GM21367 (cell line): ENCODE measurements at regions not wholly inside any gene's neighbourhood (a gene's known extent, or its start where the extent isn't known, plus 50 kb on each side); places are given as distances from the start of the nearest gene placed in this dataset.

Experiments
- ATAC-seq: cut with Tn5 transposase; IDR thresholded peaks from one replicate; pipeline ENCODE4 v1.9.1; 2021; ENCODE audit not compliant: unreplicated experiment

DNA sequence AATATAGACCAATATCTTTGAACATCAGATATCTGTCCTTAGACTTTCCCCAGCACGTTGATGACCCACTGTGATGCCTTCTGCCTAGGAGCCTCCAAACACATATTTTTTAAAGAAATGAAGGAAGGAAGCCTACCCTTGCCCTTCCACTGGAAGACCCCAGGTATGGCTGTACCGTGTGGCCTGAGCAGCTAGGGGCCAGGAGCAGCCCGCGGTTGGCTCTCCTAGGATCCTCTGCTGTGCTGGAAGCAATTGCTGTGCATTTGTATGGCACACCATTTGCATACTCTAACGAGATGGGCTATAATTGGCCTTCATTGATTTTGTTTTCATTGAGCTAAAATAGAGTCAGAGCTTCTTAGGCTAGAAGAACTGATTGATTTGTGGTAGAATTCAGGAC, 128.8 kb downstream of the GPAT3 start:
- ATAC-seq = no peak

DNA sequence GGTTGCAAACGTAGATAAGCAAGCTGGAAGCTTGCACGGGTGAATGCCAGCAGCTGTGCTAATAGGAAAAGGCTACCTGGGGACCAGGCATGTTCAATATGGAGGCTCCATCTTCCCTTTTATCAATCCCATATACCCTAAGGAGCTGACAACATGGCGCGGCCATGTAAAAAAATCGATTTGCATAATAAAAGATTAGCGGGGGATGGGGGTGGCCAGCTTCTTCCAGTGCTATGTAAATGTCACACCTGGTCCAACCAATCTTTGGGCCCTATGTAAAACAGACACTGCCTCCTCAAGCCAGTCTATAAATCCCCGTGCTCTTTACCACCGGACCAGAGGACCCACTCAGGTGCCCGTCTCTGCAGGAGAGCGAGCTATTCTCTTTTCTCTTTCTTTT, 128.2 kb downstream of the GPAT3 start:
- ATAC-seq = no peak

DNA sequence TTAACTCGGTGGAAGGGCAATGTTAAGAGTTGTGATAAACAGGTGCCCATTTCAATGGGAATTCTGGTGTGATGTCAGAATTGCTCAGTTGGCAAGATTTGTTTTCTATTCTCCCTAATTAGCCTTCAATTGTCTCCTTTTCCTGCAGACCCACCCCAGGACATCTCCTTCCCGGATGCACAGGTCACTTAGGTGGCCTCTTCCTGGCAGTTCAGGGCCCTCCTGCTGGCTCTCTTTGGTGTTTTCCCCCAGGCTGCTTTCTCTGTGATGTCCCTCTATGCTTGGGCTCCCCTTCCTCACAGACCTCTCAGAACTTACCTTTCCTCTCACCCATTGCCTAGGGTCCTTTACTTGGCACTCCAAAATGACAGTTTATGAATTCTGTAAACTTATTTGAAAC, 126.3 kb downstream of the GPAT3 start:
- ATAC-seq = no peak

DNA sequence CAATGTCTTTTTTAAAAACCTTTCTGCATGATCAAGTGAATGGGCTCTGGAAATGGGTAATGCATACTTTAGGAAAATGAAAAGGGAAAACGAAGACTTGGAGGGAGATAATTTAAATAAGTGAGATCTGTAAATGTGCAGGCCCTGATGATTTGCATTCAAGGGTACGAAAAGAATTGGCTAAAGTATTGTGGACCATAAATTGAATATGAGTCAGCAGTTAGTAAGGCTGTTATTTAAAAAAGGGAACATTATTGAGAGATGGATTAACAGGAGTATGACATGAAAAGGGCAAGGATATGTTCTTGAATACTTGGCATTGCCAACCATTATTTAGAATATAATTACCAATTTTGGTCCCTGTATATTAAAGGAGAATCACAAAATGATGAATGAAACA, 125.5 kb downstream of the GPAT3 start:
- ATAC-seq = no peak

DNA sequence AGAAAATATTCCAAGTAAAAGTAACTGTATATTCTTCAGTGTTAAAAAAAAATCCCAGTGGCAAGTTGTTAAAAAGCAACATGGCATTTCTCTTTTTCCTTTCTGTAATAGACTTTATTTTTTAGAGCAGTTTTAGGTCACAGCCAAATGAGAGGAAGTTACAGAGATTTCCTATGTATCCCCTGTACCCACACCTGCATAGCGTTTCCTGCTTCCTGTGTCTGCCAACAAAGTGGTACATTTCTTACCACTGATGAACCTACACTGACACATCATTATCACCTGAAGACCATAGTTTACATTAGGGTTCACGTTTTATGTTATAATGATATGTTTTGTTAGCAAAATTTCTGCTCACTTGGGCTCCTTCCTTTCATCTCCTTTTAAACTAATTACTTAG, 124.7 kb downstream of the GPAT3 start:
- ATAC-seq = no peak

DNA sequence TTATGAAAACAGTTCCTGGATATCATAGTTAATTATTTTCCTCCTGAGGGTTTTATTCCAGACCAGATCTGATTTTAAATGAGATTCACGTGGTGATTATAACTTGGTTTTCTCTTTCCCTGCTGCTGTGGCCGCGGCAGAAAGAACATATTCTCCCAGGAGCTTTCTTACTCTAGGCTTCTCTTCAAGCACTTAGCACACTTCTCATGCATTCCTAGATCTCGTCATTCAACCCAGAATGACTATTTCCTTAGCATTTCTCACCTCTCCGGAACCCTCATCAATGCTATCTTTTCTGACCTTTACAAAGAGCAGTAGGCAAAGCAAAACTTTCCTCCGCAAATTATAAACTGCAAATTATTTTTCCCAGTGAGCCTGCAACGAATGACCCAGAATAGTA, 122.9 kb downstream of the GPAT3 start:
- ATAC-seq = no peak

DNA sequence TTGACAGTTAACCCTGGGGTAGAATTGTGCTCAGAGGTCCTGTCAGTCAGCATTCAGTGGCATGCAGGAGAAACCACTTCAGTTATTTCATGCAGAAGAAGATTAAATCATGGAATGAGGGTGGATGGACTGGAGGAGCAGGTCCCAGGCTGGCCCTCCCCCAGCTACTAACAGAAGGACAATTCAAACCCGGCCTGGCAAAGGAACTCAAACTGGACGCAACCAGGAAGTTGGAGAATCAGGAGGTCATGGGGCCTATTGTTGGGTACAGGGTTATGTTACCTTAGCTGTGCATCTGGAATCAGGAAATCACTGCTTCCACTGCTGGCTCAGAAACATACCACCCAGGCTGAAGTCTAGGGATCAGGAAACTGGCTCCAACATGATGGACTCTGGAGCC, 121.4 kb downstream of the GPAT3 start:
- no peak for ATAC-seq
